GF-D8 (cell line): ENCODE measurements at regions not wholly inside any gene's neighbourhood (a gene's known extent, or its start where the extent isn't known, plus 50 kb on each side); places are given as distances from the start of the nearest gene placed in this dataset.
"Not testable (repeated sequence)": the region's sequence is repeated elsewhere in the genome, so short reads cannot be mapped to it uniquely, and the experiment has no call there.

Experiments used
- DNase-seq: peaks from one replicate; lab custom pipeline; 2025; lab: John Stamatoyannopoulos, UW

DNA sequence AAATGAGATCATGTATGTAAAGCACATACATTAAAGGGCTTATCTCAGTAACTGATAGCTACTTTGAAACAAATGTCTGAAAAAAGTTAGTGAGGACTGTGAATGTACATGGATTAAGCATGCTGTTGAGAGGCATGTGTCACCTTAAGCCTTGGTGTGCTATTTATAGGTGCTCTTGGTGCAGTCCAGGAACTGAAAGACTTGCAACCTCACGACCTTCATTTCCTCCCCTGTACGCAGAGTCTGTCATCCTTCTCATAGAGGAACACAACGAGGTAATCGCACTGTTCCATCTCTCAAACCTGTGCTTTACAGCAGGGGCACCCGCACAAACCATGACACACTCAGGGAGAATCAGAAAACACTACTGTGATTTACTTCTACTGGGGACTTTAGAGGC lies 65.6 kb downstream of the UFM1 start:
- no peak for DNase-seq

- no peak for DNase-seq
Measured at GRCh38 chr13:38417241-38417640, 67.6 kb downstream of the UFM1 start.

DNA sequence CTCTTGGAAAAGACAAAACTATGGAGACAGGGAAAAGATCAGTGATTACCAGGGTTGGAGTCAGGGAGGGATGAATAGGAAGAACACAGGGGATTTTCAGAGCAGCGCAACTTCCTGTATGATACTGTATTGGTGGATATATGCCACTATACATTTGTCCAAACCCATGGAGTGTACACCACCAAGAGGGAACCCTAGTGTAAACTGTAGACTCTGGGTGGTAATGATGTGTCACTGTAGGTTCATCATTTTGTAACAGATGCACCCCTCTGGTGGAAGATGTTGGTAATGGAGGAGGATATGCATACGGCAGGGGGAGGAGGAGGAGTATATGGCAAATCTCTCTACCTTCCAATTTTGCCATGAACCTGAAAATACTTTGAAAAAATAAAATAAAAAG lies 68.1 kb downstream of the UFM1 start:
- no peak for DNase-seq

DNA sequence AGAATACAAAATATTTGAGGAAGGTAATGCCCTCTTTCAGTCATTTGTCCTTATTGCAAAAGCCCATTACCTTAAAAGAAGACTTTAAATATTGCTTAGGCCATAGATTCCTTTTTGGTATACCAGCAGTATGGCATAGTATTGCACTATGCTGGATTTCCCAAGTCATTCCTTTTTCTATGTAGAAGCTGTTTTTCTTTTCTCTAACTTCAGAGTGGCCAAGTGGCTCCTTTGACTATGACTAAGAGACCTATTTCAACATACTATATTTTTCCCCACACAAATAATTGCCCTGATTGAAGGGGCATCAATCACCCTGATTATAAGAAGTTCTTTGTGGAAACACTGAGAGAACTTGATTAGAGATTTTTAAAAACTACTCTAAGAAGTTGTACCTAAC lies 68.6 kb downstream of the UFM1 start:
- DNase-seq: no peak

- DNase-seq: no peak
Measured at GRCh38 chr13:38419312-38419873, 69.7 kb downstream of the UFM1 start.

DNA sequence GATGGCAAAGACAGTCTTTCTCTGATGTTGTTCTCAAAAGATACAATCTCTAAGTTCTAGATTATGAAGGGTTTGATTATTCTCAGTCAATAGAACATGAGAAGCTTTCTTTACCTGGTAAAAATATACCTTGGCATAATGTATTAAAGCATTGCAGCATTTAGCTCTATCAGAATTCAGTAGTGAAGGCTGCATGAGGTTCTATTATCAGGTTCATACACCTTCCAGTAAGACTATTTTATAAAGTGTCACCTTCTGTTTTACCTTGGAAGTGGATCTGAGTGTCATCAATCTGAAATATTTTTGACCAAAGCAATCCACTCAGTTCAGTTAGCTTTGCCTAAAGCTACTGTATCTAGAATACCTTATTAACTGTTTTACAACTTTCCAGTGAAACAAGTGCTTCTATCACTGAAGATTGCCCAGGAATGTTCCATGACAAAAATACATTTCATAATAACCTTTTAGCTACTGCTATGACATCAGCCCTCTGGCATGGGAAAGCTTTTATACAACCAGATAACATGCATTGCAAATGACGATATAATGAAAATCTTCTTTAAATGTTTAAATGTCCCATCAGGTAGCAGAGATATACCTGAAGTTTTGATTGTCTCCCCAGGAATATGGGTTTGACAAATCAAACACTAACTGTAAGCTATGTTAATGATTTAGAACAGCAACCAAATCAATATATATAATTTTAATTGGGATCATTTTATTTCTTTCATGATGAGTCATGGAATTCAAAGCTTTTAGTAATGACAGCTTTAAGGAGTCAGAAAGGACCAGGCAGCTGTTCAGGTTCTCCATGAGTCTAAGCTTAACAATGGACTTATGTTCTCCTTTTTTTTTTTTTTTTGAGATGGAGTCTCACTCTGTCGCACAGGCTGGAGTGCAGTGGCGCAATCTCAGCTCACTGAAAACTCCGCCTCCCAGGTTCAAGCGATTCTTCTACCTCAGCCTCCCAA lies 72.2 kb downstream of the UFM1 start:
- no peak for DNase-seq

DNA sequence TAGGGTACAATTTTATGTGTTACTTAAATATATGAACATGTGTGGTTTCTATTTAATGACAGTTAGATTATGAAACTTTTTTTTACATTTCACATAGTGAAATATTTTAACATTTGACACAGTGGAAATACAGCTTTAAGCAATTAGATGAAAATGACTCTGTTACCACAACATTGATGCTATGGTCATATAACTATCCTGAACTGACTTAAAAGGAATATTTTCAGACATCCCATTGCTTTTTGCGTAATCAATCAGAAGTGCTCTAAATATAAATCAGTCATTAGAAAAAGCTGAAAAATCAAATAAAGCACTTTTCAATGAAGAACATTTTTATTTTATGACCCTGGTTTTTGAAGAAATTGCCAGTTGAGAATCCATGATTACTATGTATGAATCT lies 80.3 kb downstream of the UFM1 start:
- no peak for DNase-seq

GRCh38 chr13:38430796-38431195 lies 81.1 kb downstream of the UFM1 start:
- DNase-seq: no peak

DNA sequence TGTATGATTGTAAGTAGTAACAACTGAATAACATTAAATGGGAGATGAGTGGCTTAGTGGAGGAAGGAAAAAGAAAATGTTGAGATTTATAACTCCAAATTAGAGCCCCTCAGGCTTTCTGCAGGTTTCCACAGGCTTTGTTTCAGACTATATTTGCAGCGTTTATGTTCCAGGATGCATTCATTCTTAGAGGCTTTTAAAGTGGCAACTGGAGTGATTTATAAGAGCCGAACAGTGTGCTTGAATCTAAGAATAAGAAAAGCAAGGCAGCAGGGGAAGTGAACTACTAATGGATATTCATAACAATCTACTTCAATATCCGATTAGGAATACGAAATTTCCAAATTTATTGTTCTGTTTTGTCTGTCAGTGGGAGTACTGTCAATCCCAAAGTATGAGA lies 91.0 kb downstream of the UFM1 start:
- no peak for DNase-seq

GRCh38 chr13:38444904-38445303 lies 95.3 kb downstream of the UFM1 start:
- no peak for DNase-seq

DNA sequence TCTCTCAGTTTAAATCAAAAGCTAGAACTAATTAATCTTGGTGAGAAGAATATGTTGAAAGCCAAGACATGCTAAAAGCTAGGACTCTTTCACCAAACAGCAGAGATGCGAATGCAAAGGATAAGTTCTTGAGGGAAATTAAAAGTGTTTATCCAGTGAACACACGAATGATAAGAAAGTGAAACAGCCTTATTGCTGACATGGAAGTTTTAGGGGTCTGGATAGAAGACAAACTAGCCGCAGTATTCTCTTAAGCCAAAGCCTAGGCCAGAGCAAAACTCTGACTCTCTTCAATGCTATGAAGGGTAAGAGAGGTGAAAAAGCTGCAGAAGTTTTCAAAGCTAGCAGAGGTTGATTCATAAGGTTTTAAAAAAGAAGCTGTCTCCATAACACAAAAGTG lies 103.0 kb downstream of the UFM1 start:
- no peak for DNase-seq

- DNase-seq: no peak
Measured at GRCh38 chr13:38462605-38463004, 113.0 kb downstream of the UFM1 start.

- DNase-seq: no peak
Measured at GRCh38 chr13:38463048-38463447, 113.4 kb downstream of the UFM1 start.

DNA sequence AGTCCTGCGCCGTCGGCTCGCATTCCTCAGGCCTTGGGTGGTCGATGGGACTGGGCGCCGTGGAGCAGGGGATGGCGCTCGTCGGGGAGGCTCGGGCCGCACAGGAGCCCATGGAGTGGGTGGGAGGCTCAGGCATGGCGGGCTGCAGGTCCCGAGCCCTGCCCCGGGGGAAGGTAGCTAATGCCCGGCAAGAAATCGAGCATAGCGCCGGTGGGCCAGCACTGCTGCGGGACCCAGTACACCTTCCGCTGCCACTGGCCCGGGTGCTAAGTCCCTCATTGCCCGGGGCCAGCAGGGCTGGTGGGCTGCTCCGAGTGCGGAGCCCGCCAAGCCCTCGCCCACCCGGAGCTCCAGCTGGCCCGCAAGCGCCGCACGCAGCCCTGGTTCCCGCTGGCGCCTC lies 122.8 kb downstream of the UFM1 start:
- not testable (repeated sequence) for DNase-seq

DNA sequence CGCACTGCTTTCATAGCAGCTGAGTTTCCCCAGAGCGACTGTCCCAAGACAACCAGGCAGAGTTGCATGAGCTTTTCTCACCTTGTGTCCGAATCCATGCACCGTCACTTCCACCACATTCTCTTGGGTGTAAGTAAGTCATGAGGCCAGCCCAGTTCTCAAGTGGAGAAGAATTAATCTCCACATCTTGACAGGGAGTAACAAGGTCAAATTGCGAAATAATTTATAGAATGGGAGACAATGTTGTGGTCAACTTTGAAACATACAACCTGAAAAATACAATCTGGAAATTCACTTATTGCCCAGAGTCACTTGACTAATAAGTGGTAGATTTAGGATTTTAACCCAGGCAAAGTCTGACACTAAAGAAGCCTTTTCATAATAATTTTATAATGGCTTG lies 123.7 kb downstream of the UFM1 start:
- DNase-seq: no peak

- no peak for DNase-seq
Measured at GRCh38 chr13:38477676-38478075, 128.0 kb downstream of the UFM1 start.

DNA sequence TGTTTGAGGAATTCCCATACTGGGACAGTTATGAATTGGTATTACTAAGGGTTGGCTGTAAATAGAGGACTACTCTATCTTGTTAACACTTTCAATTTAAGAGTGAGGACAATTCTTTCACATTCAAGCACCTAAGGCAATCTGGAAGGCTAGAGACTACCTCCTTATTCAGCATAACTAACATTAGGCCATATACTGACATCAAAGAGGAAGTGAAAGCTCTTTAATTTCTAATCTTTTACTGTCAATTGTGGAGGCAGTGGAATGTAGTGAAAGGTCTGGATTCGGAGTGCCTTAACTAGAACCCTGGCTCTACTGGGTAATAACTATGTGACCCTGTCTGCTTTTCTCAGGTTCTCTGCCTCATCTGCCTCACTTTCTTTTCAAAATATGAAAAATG lies 134.0 kb downstream of the UFM1 start:
- DNase-seq: no peak

GRCh38 chr13:38490657-38491056 lies 141.0 kb downstream of the UFM1 start:
- no peak for DNase-seq

- DNase-seq: no peak
Measured at GRCh38 chr13:38494445-38494844, 144.8 kb downstream of the UFM1 start.

GRCh38 chr13:38496917-38497316 lies 147.3 kb downstream of the UFM1 start:
- DNase-seq: no peak

- no peak for DNase-seq
Measured at GRCh38 chr13:38498271-38498670, 148.6 kb downstream of the UFM1 start.

GRCh38 chr13:38514575-38514974 lies 164.9 kb downstream of the UFM1 start:
- DNase-seq: no peak

DNA sequence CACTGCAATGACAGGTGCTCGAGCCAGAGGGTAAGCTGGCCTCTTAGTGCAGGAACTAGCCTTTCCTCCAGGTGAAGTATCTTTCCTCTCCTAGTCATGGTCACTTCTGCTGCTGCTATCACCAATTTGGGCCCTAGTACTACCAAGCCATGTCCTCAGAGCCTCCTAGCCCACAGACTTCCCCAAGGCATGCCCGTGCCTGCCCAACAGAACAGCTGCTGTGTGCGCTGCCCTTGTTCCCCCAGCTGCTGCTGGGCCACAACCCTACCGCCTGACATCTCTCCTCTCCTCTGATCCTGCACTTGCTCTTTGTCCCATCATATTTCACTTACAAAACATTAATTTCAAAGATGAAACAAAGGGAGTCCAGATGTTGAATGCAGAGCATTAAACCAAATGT lies 168.5 kb upstream of the FREM2 start:
- DNase-seq: no peak
